Activated CD4-positive, alpha-beta T cell treated with anti-CD3 and anti-CD28 coated beads for 36 hours (primary cell): ENCODE measurements at regions not wholly inside any gene's neighbourhood (a gene's known extent, or its start where the extent isn't known, plus 50 kb on each side); places are given as distances from the start of the nearest gene placed in this dataset.

ENCODE experiments used
- ATAC-seq: fragments of 200-7000 bp; cut with Tn5 transposase; one replicate; pipeline ENCODE4 v1.10.0; 2021; ENCODE audit warnings: mild to moderate bottlenecking, moderate library complexity
- CTCF ChIA-PET: fragments of 350-600 bp; sonication (Branson Sonifier 250); formaldehyde crosslinking; loops from one replicate; lab custom pipeline; 2021; ENCODE audit warnings: antibody characterized with exemption; lab: Charles Lee
- POLR2A ChIA-PET: fragments of 350-600 bp; sonication (Branson Sonifier 250); formaldehyde crosslinking; loops from one replicate; lab custom pipeline; 2021; ENCODE audit warnings: antibody characterized with exemption, inconsistent platforms; lab: Charles Lee
- DNase-seq: peaks from one replicate; pipeline ENCODE4 v3.0.0-alpha.2; 2020
- H3K27ac Mint-ChIP-seq: one replicate; pipeline ENCODE4 v1.8.0; 2021; ENCODE audit warnings: mixed read lengths
- H3K27me3 Mint-ChIP-seq: one replicate; pipeline ENCODE4 v1.8.0; 2021; ENCODE audit warnings: mixed read lengths
- H3K36me3 Mint-ChIP-seq: one replicate; pipeline ENCODE4 v1.8.0; 2021; ENCODE audit warnings: low read depth, mixed read lengths
- H3K4me1 Mint-ChIP-seq: one replicate; pipeline ENCODE4 v1.8.0; 2021; ENCODE audit warnings: mixed read lengths
- H3K4me3 Mint-ChIP-seq: one replicate; pipeline ENCODE4 v1.8.0; 2021; ENCODE audit warnings: mild to moderate bottlenecking, moderate library complexity, mixed read lengths
- H3K9me3 Mint-ChIP-seq: one replicate; pipeline ENCODE4 v1.8.0; 2021; ENCODE audit warnings: low read depth, mixed read lengths
- intact Hi-C, 2 experiments: fragments of 100-400 bp; cut with DNase I in 1 of 2; cut with micrococcal nuclease in 1 of 2; formaldehyde crosslinking; loops; one replicate each; pipeline versions ENCODE4 v1.14.2 to v1.15.1; 2022 to 2024; cut with DNase I, micrococcal nuclease

DNA sequence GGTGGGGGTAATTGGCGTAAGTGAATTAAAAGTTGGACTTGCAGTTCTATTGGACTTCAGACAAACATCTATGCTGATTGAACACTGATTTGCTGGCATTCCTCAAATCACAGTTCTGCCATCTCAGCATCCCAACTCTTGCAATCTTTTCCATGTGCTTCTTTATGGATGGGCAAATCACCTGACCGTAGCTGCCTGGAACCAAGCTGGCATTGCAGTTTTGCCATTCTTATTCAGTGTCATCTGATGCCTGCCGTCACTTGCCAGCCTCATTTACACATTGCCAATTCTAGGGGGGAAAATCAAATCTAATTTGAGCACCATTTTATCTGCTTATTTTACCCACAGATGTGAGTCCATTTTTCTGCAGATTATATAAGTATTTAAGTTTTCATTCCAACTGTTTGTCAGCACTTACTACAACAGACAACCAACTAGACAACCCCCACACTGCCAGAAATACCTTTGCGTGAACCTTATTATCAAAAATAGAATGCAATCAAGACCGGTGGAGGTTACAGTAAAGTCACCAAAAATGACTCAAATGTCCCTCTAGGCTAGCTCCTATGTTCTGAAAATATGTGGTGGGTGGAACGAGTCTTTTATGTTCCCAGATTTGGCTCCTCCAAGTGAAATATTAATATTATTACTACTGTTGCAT lies 172.3 kb upstream of the CTBP2 start:
- ATAC-seq (no peak), DNase-seq (no peak)
- Mint-ChIP-seq H3K27ac (no peak overlapping the region), H3K4me3 (no peak overlapping the region), H3K27me3 (no peaks in the 10 kb centered on the region), H3K9me3 (peaks cover 2% of the 10 kb centered on the region), H3K36me3 (no peaks in the 10 kb centered on the region), H3K4me1 (no peaks in the 10 kb centered on the region)
- intact Hi-C loops, result no loop called here
- POLR2A ChIA-PET, result no interaction called here
- CTCF ChIA-PET, result no interaction called here

DNA sequence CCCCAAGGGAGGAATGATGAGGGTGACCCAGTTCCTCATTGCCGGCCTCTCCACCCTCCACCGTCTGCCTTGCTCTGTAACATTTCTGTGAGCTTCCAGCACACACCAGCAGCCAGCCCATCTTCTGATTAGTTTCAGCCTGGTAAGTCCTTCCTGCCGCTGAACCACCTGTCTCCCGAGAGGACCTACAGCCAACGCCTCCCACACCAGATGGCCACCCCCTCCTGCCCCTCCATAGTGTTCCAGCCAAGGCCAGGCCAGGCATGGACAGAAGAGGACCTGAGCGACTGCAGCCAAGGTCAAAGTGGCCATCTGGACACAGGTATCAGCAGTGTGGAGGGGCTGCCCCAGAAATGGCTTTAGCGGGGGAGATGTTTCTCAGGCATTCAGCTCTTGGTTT lies 170.7 kb upstream of the CTBP2 start:
- H3K4me3 Mint-ChIP-seq, result no peak overlapping the region
- POLR2A ChIA-PET, result no interaction called here
- intact Hi-C loops, result no loop called here
- DNase-seq (no peak), ATAC-seq (no peak)
- CTCF ChIA-PET, result interaction anchor here (1.4 kb wide), 1 partner anchor 20 kb away, joined by 3 read pairs; no protein-coding TSS in a partner anchor
- H3K27ac Mint-ChIP-seq, result no peak overlapping the region
- no peaks in the 10 kb centered on the region for H3K36me3 Mint-ChIP-seq
- no peaks in the 10 kb centered on the region for H3K27me3 Mint-ChIP-seq
- no peaks in the 10 kb centered on the region for H3K4me1 Mint-ChIP-seq
- peaks cover 3% of the 10 kb centered on the region for H3K9me3 Mint-ChIP-seq

DNA sequence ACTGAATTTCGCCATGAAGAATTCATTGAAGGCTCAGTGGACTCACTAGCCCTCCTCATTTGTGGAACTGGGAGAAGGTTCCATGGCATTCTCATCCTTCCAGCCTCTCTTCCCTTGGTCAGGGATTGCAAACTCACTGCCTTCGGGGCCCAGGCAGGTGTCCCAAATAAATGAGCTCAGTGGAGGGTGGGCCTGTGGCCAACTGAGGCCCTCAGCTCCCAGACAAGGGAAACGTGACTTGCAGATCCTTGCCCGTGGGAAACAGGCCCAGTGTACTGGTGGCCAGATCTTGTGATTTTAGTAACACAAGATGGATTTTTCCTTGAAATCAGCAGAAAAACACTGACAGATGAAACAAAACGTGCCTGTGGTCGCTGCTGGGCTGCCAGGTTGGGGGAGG lies 168.7 kb upstream of the CTBP2 start:
- H3K9me3 Mint-ChIP-seq, result peaks cover 11% of the 10 kb centered on the region
- ATAC-seq, result no peak

DNA sequence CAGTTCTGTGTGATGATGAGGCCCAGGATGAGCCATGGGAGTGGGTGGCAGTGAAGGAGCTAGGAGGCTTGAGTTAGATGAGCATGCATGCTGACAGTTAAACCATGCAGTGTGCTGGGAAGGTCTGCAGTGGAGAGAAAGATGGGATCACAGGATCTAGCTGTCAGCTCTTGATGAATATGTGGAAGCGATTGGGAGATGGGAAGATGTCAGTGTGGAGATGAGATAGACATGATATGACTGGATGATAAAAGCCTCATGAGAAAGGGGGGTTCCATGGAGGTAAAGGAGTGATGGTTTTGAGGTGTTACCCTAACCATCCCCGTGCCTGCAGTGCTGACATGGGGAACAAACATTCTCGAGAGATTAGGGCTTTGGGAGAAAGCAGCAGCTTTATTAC lies 165.0 kb upstream of the CTBP2 start:
- CTCF ChIA-PET, result no interaction called here
- DNase-seq (no peak), ATAC-seq (no peak)
- intact Hi-C loops, result no loop called here
- Mint-ChIP-seq H3K4me3 (no peak overlapping the region), H3K36me3 (no peaks in the 10 kb centered on the region), H3K27me3 (peaks cover 3% of the 10 kb centered on the region), H3K9me3 (peaks cover 13% of the 10 kb centered on the region), H3K27ac (no peak overlapping the region), H3K4me1 (no peaks in the 10 kb centered on the region)
- POLR2A ChIA-PET, result no interaction called here

More for the DNA sequence above, 168.7 kb upstream of the CTBP2 start:
- POLR2A ChIA-PET, result no interaction called here
- intact Hi-C loops, result no loop called here
- H3K27ac Mint-ChIP-seq, result no peak overlapping the region
- no peaks in the 10 kb centered on the region for H3K4me1 Mint-ChIP-seq
- peaks cover 3% of the 10 kb centered on the region for H3K27me3 Mint-ChIP-seq
- H3K36me3 Mint-ChIP-seq, result no peaks in the 10 kb centered on the region
- no peak for DNase-seq
- CTCF ChIA-PET, result no interaction called here
- H3K4me3 Mint-ChIP-seq, result no peak overlapping the region

DNA sequence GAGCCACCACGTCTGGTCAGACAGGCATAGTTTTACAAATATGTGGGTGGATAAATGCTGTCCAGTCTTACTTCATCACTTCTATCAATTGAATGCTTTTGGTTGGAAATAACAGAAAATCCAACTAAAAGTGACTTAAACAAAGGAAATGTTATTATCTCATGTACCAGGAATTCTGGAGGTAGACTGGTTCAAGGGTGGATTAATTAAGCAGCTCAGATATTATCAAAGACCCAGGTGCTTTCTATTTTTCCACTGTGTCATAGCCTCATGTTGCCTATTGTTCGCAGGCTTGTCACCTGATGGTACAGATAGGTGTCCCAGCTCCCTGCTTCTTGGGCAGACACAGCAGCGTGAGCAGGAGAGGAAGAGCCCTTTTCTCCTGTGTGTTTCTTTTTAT lies 156.1 kb upstream of the CTBP2 start:
- POLR2A ChIA-PET, result no interaction called here
- ATAC-seq (no peak), DNase-seq (no peak)
- H3K4me1 Mint-ChIP-seq, result no peaks in the 10 kb centered on the region
- no peaks in the 10 kb centered on the region for H3K27me3 Mint-ChIP-seq
- peaks cover 1% of the 10 kb centered on the region for H3K9me3 Mint-ChIP-seq
- H3K4me3 Mint-ChIP-seq, result no peak overlapping the region
- intact Hi-C loops, result no loop called here
- H3K36me3 Mint-ChIP-seq, result no peaks in the 10 kb centered on the region
- CTCF ChIA-PET, result no interaction called here
- H3K27ac Mint-ChIP-seq, result no peak overlapping the region

DNA sequence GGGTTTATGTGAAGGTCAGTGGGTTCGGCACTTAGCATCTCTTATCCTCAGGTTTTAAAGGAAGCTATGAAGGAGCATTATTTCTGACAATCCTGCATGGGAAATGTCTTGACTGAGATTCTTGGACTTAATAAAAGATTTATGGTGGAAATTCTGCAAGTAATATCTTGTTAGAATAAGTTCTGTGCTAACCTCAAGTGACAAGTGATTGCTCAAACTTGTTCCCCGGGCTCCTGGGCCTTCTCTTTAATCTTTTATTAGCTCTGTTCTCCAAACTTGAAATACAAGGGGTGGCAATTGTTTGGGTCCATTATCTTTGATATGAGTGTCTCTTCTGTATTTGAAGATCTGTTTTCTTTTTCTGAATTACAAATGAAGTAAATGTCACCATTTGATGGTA lies 140.6 kb upstream of the CTBP2 start:
- ChIA-PET POLR2A (no interaction called here), CTCF (no interaction called here)
- Mint-ChIP-seq H3K27ac (no peak overlapping the region), H3K36me3 (no peaks in the 10 kb centered on the region), H3K4me1 (no peaks in the 10 kb centered on the region), H3K9me3 (no peaks in the 10 kb centered on the region), H3K4me3 (no peak overlapping the region), H3K27me3 (peaks cover 6% of the 10 kb centered on the region)
- DNase-seq, result no peak
- intact Hi-C loops, result no loop called here
- ATAC-seq, result no peak

DNA sequence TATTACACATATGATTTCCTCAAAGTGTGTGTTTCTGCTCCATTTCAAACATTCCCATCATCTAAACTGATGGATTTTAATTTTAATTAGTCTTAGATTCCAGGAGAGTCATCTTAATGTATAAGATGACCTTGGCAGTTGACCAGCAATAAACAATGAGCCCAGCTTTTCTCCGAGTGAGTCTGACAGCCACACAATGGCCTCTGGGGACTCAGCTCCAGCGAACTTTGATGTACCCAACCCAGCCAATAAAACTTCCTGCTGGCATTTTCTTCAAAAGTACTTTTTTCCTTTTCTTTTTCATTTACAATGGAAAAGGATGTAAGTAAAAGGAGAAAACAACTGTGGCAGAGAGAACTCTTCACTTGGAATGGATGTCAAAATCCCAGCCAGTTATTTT lies 139.1 kb upstream of the CTBP2 start:
- CTCF ChIA-PET, result no interaction called here
- no peaks in the 10 kb centered on the region for H3K9me3 Mint-ChIP-seq
- no peak for ATAC-seq

DNA sequence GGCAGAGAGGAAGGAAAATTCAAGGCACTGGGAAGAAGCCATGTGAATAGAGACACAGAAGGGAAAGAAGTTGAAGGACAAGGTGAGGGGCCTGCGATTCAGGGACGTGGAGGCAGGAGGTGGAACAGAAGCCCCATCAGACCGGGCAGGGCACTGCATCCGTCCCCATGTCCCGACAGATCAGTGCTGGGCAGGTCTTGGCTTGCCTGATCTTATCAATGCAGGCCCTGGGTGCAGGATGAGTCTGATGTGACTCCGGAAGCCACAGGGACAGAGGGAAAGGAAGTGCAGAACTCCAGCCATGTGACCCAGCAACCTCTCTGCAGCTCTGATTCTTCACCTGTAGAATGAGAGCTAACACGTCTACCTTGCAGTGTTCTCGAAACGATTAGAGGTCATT lies 136.2 kb upstream of the CTBP2 start:
- no peak overlapping the region for H3K27ac Mint-ChIP-seq
- H3K4me3 Mint-ChIP-seq, result no peak overlapping the region
- peaks cover 2% of the 10 kb centered on the region for H3K27me3 Mint-ChIP-seq
- no peaks in the 10 kb centered on the region for H3K36me3 Mint-ChIP-seq
- intact Hi-C loops, result no loop called here
- H3K9me3 Mint-ChIP-seq, result no peaks in the 10 kb centered on the region
- DNase-seq (no peak), ATAC-seq (no peak)
- POLR2A ChIA-PET, result no interaction called here
- no peaks in the 10 kb centered on the region for H3K4me1 Mint-ChIP-seq
- CTCF ChIA-PET, result no interaction called here

More for the DNA sequence above, 139.1 kb upstream of the CTBP2 start:
- Mint-ChIP-seq H3K4me3 (no peak overlapping the region), H3K27me3 (peaks cover 5% of the 10 kb centered on the region), H3K4me1 (no peaks in the 10 kb centered on the region), H3K36me3 (no peaks in the 10 kb centered on the region), H3K27ac (no peak overlapping the region)
- no peak for DNase-seq
- POLR2A ChIA-PET, result no interaction called here
- intact Hi-C loops, result no loop called here

DNA sequence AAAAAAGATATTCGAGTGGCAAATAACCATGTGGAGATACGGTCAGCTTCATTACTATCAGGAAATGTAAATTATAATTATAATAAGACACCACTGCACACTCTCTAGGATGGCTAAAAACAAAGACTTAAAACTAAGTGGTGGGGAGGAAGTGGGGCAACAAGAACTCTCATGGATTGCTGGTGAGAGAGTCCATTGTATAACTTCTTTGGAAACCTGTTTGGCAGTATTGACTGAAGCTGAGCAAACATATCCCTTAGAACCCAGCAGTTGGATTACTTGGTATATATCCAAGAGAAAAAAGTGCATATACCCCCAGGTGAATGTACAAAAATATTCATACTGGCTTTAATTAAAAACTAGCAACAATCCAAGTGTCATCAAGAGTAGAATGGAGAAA lies 133.7 kb upstream of the CTBP2 start:
- Mint-ChIP-seq H3K27me3 (no peaks in the 10 kb centered on the region), H3K36me3 (no peaks in the 10 kb centered on the region), H3K4me3 (no peak overlapping the region), H3K27ac (no peak overlapping the region), H3K4me1 (no peaks in the 10 kb centered on the region), H3K9me3 (peaks cover 1% of the 10 kb centered on the region)
- intact Hi-C loops, result no loop called here
- ATAC-seq (no peak), DNase-seq (no peak)
- ChIA-PET CTCF (interaction anchor here (0.6 kb wide), 1 partner anchor 17 kb away, joined by 3 read pairs; no protein-coding TSS in a partner anchor), POLR2A (no interaction called here)

DNA sequence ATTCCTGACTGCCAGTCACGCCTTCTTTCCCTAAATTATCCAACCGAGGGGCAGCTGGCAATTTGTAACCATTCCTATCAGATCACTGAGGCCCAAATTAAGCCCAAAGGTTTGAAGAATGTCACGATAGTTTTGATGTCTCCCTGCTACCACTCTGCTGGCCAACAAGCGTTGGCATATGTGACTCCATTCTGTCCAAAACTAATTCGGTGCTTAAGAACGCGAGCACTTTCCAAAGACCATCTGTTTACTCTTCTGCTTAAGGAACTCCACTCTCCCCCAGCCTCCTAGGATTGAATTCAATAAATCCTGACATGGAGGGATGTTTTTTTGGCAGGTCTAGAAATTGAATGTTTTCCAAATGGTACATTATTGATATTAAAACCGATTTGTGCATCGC lies 131.5 kb upstream of the CTBP2 start:
- Mint-ChIP-seq H3K4me1 (no peaks in the 10 kb centered on the region), H3K4me3 (no peak overlapping the region), H3K9me3 (peaks cover 6% of the 10 kb centered on the region), H3K36me3 (no peaks in the 10 kb centered on the region), H3K27me3 (peaks cover 7% of the 10 kb centered on the region), H3K27ac (no peak overlapping the region)
- ATAC-seq (no peak), DNase-seq (no peak)
- POLR2A ChIA-PET, result no interaction called here
- CTCF ChIA-PET, result no interaction called here
- intact Hi-C loops, result no loop called here

DNA sequence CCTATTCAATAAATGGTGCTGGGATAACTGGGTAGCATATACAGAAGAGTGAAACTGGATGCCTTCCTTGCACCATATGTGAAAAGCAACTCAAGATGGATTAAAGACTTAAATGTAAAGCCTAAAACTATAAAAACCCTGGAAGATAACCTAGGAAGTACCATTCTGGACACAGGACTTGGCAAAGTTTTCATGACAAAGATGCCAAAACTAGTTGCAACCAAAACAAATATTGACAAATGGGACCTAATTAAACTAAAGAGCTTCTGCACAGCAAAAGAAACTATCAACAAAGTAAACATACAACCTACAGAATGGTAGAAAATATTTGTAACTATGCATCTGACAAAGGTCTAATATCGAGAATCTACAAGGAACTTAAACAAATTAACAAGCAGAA lies 129.1 kb upstream of the CTBP2 start:
- intact Hi-C loops, result no loop called here
- Mint-ChIP-seq H3K36me3 (no peaks in the 10 kb centered on the region), H3K4me3 (no peak overlapping the region), H3K27me3 (peaks cover 9% of the 10 kb centered on the region), H3K27ac (no peak overlapping the region), H3K9me3 (peaks cover 6% of the 10 kb centered on the region), H3K4me1 (no peaks in the 10 kb centered on the region)
- DNase-seq (no peak), ATAC-seq (no peak)
- POLR2A ChIA-PET, result no interaction called here
- CTCF ChIA-PET, result no interaction called here

DNA sequence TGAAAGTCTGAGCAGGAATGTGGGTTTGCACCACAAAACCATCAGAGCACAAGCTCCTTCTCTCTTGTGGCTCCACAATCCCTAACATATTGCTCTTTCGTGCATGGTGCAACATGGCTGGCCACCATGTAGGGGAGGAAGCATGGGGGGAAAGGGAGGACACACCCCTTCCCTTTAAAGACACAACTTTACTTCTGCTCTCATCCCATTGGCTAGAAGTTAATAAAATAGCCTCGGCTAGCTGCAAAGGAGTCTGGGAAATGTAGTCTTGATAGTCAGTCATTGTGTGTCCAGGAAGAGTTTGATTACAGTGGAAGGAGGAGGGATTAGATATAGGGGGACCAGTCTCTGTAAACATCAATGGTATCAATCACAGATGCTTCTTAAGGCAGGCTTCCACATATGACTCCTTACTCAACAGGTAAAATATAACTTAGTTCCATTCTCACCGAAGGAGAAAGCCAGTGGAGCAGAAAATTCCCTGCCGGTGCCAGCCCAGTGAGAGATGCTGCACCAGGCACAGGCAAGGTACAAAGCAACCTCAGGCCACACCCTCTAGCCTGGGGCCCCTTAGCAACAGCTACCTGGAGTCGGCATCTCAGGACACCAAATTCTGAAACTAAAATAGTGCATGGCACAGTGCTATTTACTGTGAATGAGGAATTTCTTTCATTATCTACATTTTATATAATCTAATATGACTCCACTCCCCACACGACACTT lies 124.7 kb upstream of the CTBP2 start:
- H3K27me3 Mint-ChIP-seq, result peaks cover 16% of the 10 kb centered on the region
- DNase-seq, result no peak
- no peak overlapping the region for H3K27ac Mint-ChIP-seq
- H3K4me3 Mint-ChIP-seq, result no peak overlapping the region
- H3K36me3 Mint-ChIP-seq, result no peaks in the 10 kb centered on the region
- no peak for ATAC-seq
- POLR2A ChIA-PET, result no interaction called here
- H3K4me1 Mint-ChIP-seq, result no peaks in the 10 kb centered on the region
- peaks cover 6% of the 10 kb centered on the region for H3K9me3 Mint-ChIP-seq
- intact Hi-C loops, result no loop called here
- CTCF ChIA-PET, result no interaction called here
